ENCODE measurements at regions not wholly inside any gene's neighbourhood (a gene's known extent, or its start where the extent isn't known, plus 50 kb on each side); places are given as distances from the start of the nearest gene placed in this dataset.
"Not testable (repeated sequence)": the region's sequence is repeated elsewhere in the genome, so short reads cannot be mapped to it uniquely, and the experiment has no call there.

GRCh38 chrX:137118136-137118535 is 84.3 kb upstream of the GPR101 start:
- Histone ChIP-seq H3K9ac (ENCODE audit: insufficient read depth, low read length, poor library complexity, severe bottlenecking) (no peak overlapping the region), H4K20me1 (ENCODE audit: insufficient read depth, low read length) (no peaks in the 10 kb centered on the region), H3K4me3 (replicated peaks in 1 of 3; ENCODE audit: low read depth in 2 of 3, low read length in 3 of 3) (no peak overlapping the region), H3K79me2 (ENCODE audit: insufficient read depth, low read length) (no peaks in the 10 kb centered on the region), H2AFZ (ENCODE audit: insufficient read depth, low read depth, low read length, poor library complexity, severe bottlenecking) (no peak overlapping the region), H3K27ac (ENCODE audit: low read depth in 1 of 2, low read length in 2 of 2) (no peak overlapping the region), H3K4me1 (ENCODE audit: control insufficient read depth in 1 of 2, insufficient read depth in 2 of 2, low read length in 2 of 2) (no peaks in the 10 kb centered on the region), H3K36me3 (replicated peaks in 1 of 2; ENCODE audit: control insufficient read depth in 1 of 2, insufficient read depth in 2 of 2, low read length in 2 of 2) (no peaks in the 10 kb centered on the region), H3K4me2 (replicated peaks; ENCODE audit: extremely low read depth, low read length, poor library complexity, severe bottlenecking) (no peak overlapping the region), H3K27me3 (ENCODE audit: control insufficient read depth in 2 of 2, insufficient read depth in 2 of 2, low read length in 2 of 2) (no peaks in the 10 kb centered on the region), H3K9me3 (replicated peaks in 1 of 2; ENCODE audit: control insufficient read depth in 1 of 2, insufficient read depth in 1 of 2, low read length in 2 of 2) (no peaks in the 10 kb centered on the region)
- Mint-ChIP-seq H3K27me3 (ENCODE audit: low read depth in 3 of 3) (peaks cover 0 to 6% (median 1%) of the 10 kb centered on the region in 3 donors), H3K27ac (no peak overlapping the region), H3K4me3 (no peak overlapping the region), H3K36me3 (no peaks in the 10 kb centered on the region), H3K4me1 (no peaks in the 10 kb centered on the region), H3K9me3 (peaks cover 0 to 13% (median 6%) of the 10 kb centered on the region in 7 donors)
- DNase-seq, result no peak
- no CpG with 5 or more reads among the region's 2 CpGs for WGBS (ENCODE audit: insufficient coverage)
- TF ChIP-seq, protein P1, sequence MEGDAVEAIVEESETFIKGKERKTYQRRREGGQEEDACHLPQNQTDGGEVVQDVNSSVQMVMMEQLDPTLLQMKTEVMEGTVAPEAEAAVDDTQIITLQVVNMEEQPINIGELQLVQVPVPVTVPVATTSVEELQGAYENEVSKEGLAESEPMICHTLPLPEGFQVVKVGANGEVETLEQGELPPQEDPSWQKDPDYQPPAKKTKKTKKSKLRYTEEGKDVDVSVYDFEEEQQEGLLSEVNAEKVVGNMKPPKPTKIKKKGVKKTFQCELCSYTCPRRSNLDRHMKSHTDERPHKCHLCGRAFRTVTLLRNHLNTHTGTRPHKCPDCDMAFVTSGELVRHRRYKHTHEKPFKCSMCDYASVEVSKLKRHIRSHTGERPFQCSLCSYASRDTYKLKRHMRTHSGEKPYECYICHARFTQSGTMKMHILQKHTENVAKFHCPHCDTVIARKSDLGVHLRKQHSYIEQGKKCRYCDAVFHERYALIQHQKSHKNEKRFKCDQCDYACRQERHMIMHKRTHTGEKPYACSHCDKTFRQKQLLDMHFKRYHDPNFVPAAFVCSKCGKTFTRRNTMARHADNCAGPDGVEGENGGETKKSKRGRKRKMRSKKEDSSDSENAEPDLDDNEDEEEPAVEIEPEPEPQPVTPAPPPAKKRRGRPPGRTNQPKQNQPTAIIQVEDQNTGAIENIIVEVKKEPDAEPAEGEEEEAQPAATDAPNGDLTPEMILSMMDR (IDR thresholded peaks at IDR 0.05), result no peak
- intact Hi-C loops (cut with micrococcal nuclease), result no loop called here

GRCh38 chrX:137107877-137108276 is 74.1 kb upstream of the GPR101 start:
- H3K4me3 Mint-ChIP-seq; H3K4me3 ChIP-seq (replicated peaks in 1 of 3; ENCODE audit: low read depth in 2 of 3, low read length in 3 of 3); H3K9ac ChIP-seq (ENCODE audit: insufficient read depth, low read length, poor library complexity, severe bottlenecking); H3K27ac Mint-ChIP-seq; H4K20me1 ChIP-seq (ENCODE audit: insufficient read depth, low read length); H3K4me1 ChIP-seq (ENCODE audit: control insufficient read depth in 1 of 2, insufficient read depth in 2 of 2, low read length in 2 of 2); H3K27me3 ChIP-seq (ENCODE audit: control insufficient read depth in 2 of 2, insufficient read depth in 2 of 2, low read length in 2 of 2); H3K79me2 ChIP-seq (ENCODE audit: insufficient read depth, low read length); intact Hi-C loops (cut with micrococcal nuclease); H3K4me1 Mint-ChIP-seq; DNase-seq; H3K36me3 ChIP-seq (replicated peaks in 1 of 2; ENCODE audit: control insufficient read depth in 1 of 2, insufficient read depth in 2 of 2, low read length in 2 of 2); H3K4me2 ChIP-seq (replicated peaks; ENCODE audit: extremely low read depth, low read length, poor library complexity, severe bottlenecking); H3K36me3 Mint-ChIP-seq; H3K9me3 ChIP-seq (replicated peaks in 1 of 2; ENCODE audit: control insufficient read depth in 1 of 2, insufficient read depth in 1 of 2, low read length in 2 of 2); H3K27me3 Mint-ChIP-seq (ENCODE audit: low read depth in 3 of 3); H3K27ac ChIP-seq (ENCODE audit: low read depth in 1 of 2, low read length in 2 of 2); H2AFZ ChIP-seq (ENCODE audit: insufficient read depth, low read depth, low read length, poor library complexity, severe bottlenecking): not testable (repeated sequence)
- WGBS (ENCODE audit: insufficient coverage), result no CpG with 5 or more reads among the region's 3 CpGs
- H3K9me3 Mint-ChIP-seq, result peaks cover 0 to 11% (median 3%) of the 10 kb centered on the region in 7 donors
